MM.1S (cell line): ENCODE measurements at regions not wholly inside any gene's neighbourhood (a gene's known extent, or its start where the extent isn't known, plus 50 kb on each side); places are given as distances from the start of the nearest gene placed in this dataset.

Experiments
- DNase-seq: peaks from one replicate; pipeline ENCODE4 v3.0.0-alpha.2; 2015
- H2AFZ ChIP-seq: fragments of 300-600 bp; sonication (generic); 2 replicates; pipeline ENCODE4 v1.6.0; 2016; ENCODE audit warnings: antibody characterized with exemption, low read length
- H3F3A ChIP-seq: fragments of 300-600 bp; sonication (generic); 2 replicates; pipeline ENCODE4 v1.6.1; 2016; ENCODE audit warnings: mild to moderate bottlenecking, antibody characterized with exemption, low read length, moderate library complexity, mixed read lengths; ENCODE audit not compliant: insufficient read depth
- H3K27ac ChIP-seq: fragments of 300-600 bp; sonication (generic); 2 replicates; pipeline ENCODE4 v1.5.1; 2016; ENCODE audit warnings: mild to moderate bottlenecking, low read length
- H3K27me3 ChIP-seq: fragments of 300-600 bp; sonication (generic); replicated peaks from 2 replicates; pipeline ENCODE4 v1.6.0; 2016; ENCODE audit warnings: low read length; ENCODE audit not compliant: insufficient read depth
- H3K36me3 ChIP-seq: fragments of 300-600 bp; sonication (generic); replicated peaks from 2 replicates; pipeline ENCODE4 v1.6.1; 2016; ENCODE audit warnings: mild to moderate bottlenecking, low read length, mixed read lengths; ENCODE audit not compliant: insufficient read depth
- H3K4me1 ChIP-seq: fragments of 300-600 bp; sonication (generic); 2 replicates; pipeline ENCODE4 v1.6.1; 2016; ENCODE audit warnings: low read length, mixed read lengths
- H3K4me2 ChIP-seq: fragments of 300-600 bp; sonication (generic); 2 replicates; pipeline ENCODE4 v1.6.0; 2016; ENCODE audit warnings: low read depth, low read length
- H3K4me3 ChIP-seq: fragments of 300-600 bp; sonication (generic); 2 replicates; pipeline ENCODE4 v1.5.1; 2016; ENCODE audit warnings: low read length, mixed read lengths
- H3K79me2 ChIP-seq: fragments of 300-600 bp; sonication (generic); 2 replicates; pipeline ENCODE4 v1.6.1; 2016; ENCODE audit warnings: mixed run types, low read length, mixed read lengths
- H3K9ac ChIP-seq: fragments of 300-600 bp; sonication (generic); 2 replicates; pipeline ENCODE4 v1.6.1; 2016; ENCODE audit warnings: low read length, mixed read lengths
- H3K9me2 ChIP-seq: fragments of 300-600 bp; sonication (generic); replicated peaks from 2 replicates; pipeline ENCODE4 v1.6.1; 2016; ENCODE audit warnings: mild to moderate bottlenecking, low read length, mixed read lengths; ENCODE audit not compliant: insufficient read depth
- H3K9me3 ChIP-seq: fragments of 300-600 bp; sonication (generic); replicated peaks from 2 replicates; pipeline ENCODE4 v1.6.1; 2016; ENCODE audit warnings: mild to moderate bottlenecking, low read length, mixed read lengths; ENCODE audit not compliant: insufficient read depth
- H4K20me1 ChIP-seq: fragments of 300-600 bp; sonication (generic); 2 replicates; pipeline ENCODE4 v1.6.1; 2016; ENCODE audit warnings: mild to moderate bottlenecking, low read length, moderate library complexity, mixed read lengths; ENCODE audit not compliant: insufficient read depth
- EZH2 ChIP-seq: fragments of 300-600 bp; sonication (generic); optimal IDR thresholded peaks from 2 replicates; pipeline ENCODE3; 2017; ENCODE audit warnings: low read depth, mild to moderate bottlenecking, antibody characterized with exemption, low read length, mixed read lengths
- EZH2phosphoT487 ChIP-seq: fragments of 300-600 bp; sonication (generic); IDR thresholded peaks from 2 replicates; pipeline ENCODE4 v1.6.1; 2018; ENCODE audit warnings: antibody characterized with exemption, low read length
- TF ChIP-seq, protein P1 (sequence below): fragments of 300-600 bp; sonication (generic); IDR thresholded peaks from 2 replicates; pipeline ENCODE4 v1.5.1; 2016; ENCODE audit warnings: antibody characterized with exemption, low read length, mixed read lengths

DNA sequence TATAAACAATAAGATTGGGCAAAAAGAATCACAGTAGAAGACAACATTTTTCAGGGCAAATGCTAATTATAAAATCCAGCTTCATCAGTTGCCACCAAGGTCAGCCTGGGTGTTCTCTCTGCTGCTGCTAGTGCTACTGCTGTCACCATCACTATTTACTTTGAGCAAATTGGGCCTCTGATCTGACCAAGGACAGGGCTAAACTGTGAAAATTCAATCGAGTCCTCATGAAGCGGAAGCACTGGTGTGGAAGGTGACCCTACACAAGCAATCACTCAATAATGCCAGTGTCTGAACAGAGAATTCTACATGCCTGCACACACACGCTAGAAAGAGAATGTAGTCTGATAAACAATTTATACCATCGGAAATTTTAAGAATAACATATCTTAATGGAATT, 122.9 kb upstream of the TTC29 start:
- no peak overlapping the region for H3K9ac ChIP-seq
- no peaks in the 10 kb centered on the region for H3K4me1 ChIP-seq
- H3K79me2 ChIP-seq: no peaks in the 10 kb centered on the region
- TF ChIP-seq, protein P1, sequence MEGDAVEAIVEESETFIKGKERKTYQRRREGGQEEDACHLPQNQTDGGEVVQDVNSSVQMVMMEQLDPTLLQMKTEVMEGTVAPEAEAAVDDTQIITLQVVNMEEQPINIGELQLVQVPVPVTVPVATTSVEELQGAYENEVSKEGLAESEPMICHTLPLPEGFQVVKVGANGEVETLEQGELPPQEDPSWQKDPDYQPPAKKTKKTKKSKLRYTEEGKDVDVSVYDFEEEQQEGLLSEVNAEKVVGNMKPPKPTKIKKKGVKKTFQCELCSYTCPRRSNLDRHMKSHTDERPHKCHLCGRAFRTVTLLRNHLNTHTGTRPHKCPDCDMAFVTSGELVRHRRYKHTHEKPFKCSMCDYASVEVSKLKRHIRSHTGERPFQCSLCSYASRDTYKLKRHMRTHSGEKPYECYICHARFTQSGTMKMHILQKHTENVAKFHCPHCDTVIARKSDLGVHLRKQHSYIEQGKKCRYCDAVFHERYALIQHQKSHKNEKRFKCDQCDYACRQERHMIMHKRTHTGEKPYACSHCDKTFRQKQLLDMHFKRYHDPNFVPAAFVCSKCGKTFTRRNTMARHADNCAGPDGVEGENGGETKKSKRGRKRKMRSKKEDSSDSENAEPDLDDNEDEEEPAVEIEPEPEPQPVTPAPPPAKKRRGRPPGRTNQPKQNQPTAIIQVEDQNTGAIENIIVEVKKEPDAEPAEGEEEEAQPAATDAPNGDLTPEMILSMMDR: no peak
- TF ChIP-seq EZH2phosphoT487 (no peak), EZH2 (no peak)
- H3F3A ChIP-seq: no peaks in the 10 kb centered on the region
- DNase-seq: no peak
- no peaks in the 10 kb centered on the region for H3K36me3 ChIP-seq
- no peaks in the 10 kb centered on the region for H4K20me1 ChIP-seq
- no peak overlapping the region for H2AFZ ChIP-seq
- H3K27ac ChIP-seq: no peak overlapping the region
- H3K4me2 ChIP-seq: no peak overlapping the region
- no peaks in the 10 kb centered on the region for H3K27me3 ChIP-seq
- no peak overlapping the region for H3K4me3 ChIP-seq
- H3K9me2 ChIP-seq: no peaks in the 10 kb centered on the region
- H3K9me3 ChIP-seq: no peaks in the 10 kb centered on the region

DNA sequence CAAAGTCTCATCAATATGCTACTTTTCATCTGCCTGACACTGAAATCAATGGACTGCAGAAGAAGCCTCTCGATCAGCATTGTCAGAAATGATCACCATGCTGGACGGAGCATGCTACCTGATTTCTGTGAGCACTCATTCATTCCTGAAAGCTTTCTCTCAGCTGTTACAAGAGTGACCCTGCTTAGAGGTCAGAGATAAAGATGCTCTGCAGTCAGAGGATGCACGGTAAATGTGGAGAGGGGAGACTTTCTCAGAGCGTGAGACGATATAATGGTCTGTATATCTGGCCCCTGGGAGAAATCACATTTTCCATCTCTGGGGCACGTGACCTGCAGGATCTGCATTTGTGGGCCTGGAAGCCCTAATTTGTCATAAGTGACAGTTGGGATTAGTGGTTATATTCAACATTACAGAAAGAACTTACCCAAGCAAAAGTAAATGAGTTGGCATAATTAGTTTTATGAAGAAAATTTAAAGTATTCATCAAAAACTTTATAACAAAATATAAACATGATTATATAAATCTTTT, 125.6 kb upstream of the TTC29 start:
- H3F3A ChIP-seq: no peaks in the 10 kb centered on the region
- no peaks in the 10 kb centered on the region for H4K20me1 ChIP-seq
- no peaks in the 10 kb centered on the region for H3K79me2 ChIP-seq
- H2AFZ ChIP-seq: no peak overlapping the region
- no peaks in the 10 kb centered on the region for H3K9me3 ChIP-seq
- H3K4me1 ChIP-seq: no peaks in the 10 kb centered on the region
- H3K4me3 ChIP-seq: no peak overlapping the region
- H3K9ac ChIP-seq: no peak overlapping the region
- DNase-seq: no peak
- H3K27me3 ChIP-seq: no peaks in the 10 kb centered on the region
- no peaks in the 10 kb centered on the region for H3K9me2 ChIP-seq
- H3K27ac ChIP-seq: no peak overlapping the region
- TF ChIP-seq EZH2phosphoT487 (no peak), EZH2 (no peak)
- TF ChIP-seq, protein P1: no peak
- no peak overlapping the region for H3K4me2 ChIP-seq
- H3K36me3 ChIP-seq: no peaks in the 10 kb centered on the region

DNA sequence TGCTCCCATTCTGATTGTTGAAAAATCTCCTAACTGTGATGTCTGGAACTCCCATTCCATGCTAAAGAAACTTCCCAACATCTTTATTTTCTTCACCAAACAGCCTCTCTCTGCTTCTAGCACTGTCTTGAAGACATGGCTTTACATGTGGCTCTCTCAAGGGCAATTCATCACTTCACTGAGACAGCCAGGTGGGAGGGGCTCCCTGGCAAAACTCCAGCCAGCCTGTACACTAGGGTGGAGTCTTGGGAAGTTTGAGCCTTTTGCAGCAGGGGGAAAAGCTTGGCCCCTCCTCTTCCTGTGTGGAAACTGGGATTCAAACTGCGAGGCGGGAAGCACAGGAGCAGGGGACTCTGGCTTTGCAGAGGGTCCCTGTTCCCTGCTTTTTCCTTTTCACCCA, 130.5 kb upstream of the TTC29 start:
- TF ChIP-seq, protein P1: no peak
- TF ChIP-seq EZH2 (no peak), EZH2phosphoT487 (no peak)
- H3K9me2 ChIP-seq: no peaks in the 10 kb centered on the region

More for the DNA sequence above, 130.5 kb upstream of the TTC29 start:
- H3K9me3 ChIP-seq: no peaks in the 10 kb centered on the region
- no peak for DNase-seq
- H3K36me3 ChIP-seq: no peaks in the 10 kb centered on the region
- H3K4me3 ChIP-seq: no peak overlapping the region
- no peak overlapping the region for H3K4me2 ChIP-seq
- H3K79me2 ChIP-seq: no peaks in the 10 kb centered on the region
- H2AFZ ChIP-seq: no peak overlapping the region
- no peak overlapping the region for H3K27ac ChIP-seq
- H3F3A ChIP-seq: no peaks in the 10 kb centered on the region
- no peaks in the 10 kb centered on the region for H4K20me1 ChIP-seq
- no peak overlapping the region for H3K9ac ChIP-seq
- H3K4me1 ChIP-seq: no peaks in the 10 kb centered on the region
- H3K27me3 ChIP-seq: no peaks in the 10 kb centered on the region
